NCI-H82 (cell line): ENCODE measurements at regions not wholly inside any gene's neighbourhood (a gene's known extent, or its start where the extent isn't known, plus 50 kb on each side); places are given as distances from the start of the nearest gene placed in this dataset.
A peak's percentile ranks its signal among the peaks of the same experiment; 100 is the strongest.
"Not testable (repeated sequence)": the region's sequence is repeated elsewhere in the genome, so short reads cannot be mapped to it uniquely, and the experiment has no call there.

Source experiments
- DNase-seq: peaks from one replicate; lab custom pipeline; 2025; lab: John Stamatoyannopoulos, UW

DNA sequence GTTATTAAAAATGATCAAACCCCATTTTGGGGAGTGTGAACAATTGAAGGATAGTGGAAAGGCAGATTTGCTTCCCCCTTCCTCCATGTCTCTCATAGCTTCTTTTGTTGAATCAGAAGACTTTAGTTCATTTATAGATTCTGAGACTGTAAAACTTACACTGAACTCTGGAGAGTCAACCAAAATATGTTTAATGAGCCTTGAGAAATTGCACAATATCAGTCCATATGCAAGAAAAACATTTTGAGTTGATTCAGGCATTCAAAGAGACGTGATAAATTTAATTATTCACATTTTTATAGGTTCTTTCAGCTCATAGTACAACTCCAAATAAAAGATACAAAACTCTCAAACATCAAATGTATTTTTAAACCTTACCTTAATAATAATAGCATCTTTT is 354.4 kb upstream of the SPRED2 start:
- DNase-seq = no peak

DNA sequence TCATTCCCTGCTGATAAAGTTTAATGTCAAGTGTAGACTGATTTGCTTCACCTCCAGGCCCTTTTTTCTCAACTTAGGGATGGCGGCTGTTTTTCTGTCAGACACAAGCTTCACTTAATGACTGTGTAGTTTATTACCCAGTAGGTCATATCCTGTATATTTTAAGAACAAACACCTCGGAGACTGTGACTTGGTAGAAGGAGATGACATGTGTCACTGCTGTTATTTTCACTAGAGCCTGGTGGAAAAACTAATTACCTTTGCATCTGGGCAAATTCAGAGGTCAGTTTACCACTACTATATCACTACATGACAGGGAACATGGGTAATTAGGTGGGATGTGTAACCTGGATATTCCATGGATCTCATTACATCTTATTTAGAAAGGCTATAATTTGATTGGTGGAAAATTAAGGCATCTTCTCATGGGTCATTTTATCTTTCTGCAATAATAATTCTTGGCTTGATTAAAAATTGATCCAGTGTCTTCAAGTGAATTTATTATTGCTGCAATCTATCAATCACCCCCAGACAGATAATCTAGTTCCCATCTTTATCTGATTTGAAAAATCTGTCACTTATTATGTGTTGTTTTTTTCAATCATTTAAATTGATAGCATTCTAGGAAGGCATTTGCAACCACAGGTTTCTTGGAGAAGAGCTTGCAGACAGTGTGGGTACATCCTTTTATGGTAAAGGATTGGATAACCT is 353.8 kb upstream of the SPRED2 start:
- no peak for DNase-seq

- DNase-seq = peak; percentile 67
Measured at GRCh38 chr2:65782996-65783650, 350.7 kb upstream of the SPRED2 start.

DNA sequence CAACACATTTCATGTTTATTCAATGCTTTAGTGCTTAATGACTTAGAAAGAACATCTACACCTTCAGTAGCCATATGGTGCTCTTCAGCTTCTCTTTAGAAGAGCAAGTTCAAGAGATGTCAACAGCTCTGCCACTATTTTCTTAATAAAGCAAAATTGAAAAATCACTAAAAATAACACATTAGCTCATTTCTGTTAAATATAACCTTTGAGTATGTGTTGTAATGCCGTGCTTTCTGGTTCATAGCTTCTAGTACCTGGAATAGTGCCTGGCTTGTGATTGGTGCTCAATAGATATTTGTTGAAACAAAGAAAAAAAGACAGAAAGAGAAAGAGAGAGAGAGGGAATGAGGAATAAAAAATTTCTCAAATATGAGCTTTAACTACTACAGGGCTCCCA is 349.8 kb upstream of the SPRED2 start:
- DNase-seq = no peak

- DNase-seq = no peak
Measured at GRCh38 chr2:65781756-65782155, 349.4 kb upstream of the SPRED2 start.

DNA sequence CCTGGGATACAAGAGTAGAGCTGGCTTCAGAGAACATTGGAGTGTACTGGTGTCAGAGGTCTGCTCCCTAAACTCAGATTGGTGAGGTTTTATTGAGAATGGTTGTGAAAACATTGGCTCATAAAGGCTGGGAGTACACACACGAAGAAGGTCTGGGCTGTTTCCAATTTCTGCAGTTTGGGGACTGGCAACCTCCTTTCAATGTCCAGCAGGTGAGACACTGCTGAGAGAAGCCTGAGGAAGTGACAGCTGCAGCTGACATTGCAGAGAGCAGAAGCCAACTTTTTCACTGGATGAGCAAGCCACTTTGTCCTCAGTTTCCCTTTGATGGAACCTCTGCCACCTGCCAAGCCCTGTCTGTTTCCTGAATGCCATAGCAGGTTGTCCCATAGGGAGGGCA is 346.6 kb upstream of the SPRED2 start:
- DNase-seq = no peak

GRCh38 chr2:65778137-65778536 is 345.7 kb upstream of the SPRED2 start:
- peak; percentile 49 for DNase-seq

GRCh38 chr2:65775839-65776238 is 343.4 kb upstream of the SPRED2 start:
- DNase-seq = no peak

DNA sequence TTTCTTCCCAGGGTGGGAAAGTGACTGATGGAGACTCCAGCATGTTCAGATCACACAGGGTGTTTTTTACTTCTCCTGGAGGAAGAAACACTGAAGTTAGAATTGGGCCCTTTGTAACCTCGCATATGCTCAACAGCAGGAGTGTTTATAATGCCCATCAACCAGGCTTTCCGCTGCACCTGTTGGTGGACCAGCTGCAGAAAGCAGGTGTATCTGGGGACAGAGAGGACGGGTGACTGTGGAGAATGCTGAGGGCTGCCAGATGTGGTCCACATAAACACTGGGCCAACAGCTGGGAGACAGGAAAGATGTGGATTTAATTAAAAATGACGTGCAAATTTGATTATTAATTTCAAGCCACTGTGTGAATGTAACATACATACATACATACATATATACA is 335.5 kb upstream of the SPRED2 start:
- DNase-seq = no peak

GRCh38 chr2:65766768-65767267 is 334.4 kb upstream of the SPRED2 start:
- DNase-seq = no peak

GRCh38 chr2:65765376-65765775 is 333.0 kb upstream of the SPRED2 start:
- DNase-seq = no peak

DNA sequence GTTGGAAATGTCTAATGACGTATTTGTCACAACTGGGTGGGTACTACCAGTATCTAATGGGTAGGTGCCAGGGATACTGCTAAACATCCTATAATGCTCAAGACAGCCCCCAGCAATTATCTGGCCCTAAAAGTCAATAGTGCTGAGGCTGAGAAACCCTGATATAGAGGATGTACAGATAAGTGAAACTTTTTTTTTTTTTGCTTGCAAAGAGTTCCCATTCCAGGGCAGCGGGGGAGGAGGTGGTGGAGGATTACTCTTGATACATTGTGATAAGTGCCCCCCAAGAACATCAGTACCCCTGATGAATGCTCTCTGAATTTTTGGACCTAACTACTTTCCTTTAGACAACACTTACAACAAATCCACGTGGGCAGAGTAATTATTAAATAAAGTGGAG is 329.7 kb upstream of the SPRED2 start:
- DNase-seq = no peak

DNA sequence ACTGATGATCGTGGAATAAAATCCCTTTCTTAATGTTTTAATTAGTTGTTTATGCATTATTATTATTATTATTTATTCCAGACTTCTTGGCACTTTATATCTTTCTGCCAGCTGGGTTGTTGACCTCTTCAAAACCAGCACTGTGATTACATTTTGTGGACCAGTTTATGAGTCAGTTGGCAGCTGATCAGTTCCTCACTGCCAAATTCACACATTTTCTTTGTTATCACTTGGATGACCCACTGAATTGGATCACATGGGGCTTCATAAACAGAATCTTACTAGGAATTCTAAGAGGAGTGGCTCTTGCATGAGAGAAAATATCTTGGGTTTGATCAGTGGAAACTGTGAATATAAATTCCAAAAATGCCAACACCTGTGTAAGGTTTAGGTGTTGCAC is 321.8 kb upstream of the SPRED2 start:
- DNase-seq = no peak

DNA sequence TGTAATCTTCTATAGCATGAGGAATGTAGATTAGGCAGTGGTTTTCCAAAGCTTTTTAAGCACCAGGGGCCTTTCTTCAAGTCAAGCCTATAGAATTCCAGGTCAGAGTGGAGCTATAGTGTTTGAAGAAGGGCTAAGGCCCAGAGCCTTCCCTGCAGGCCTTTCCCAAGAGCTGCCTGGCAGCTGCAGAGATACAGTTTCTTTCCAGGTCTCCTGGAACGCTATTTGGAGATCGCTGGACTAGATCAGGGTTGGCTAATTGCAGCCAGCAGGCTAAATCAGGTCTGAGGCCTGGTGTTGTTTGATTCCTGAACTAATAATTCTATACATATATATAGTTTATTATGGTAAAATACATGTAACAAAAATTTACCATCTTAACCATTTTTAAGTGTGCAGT is 319.0 kb upstream of the SPRED2 start:
- DNase-seq = no peak

- no peak for DNase-seq
Measured at GRCh38 chr2:65749545-65749944, 317.1 kb upstream of the SPRED2 start.

- not testable (repeated sequence) for DNase-seq
Measured at GRCh38 chr2:65747875-65748274, 315.5 kb upstream of the SPRED2 start.

GRCh38 chr2:65746931-65747675 is 314.7 kb upstream of the SPRED2 start:
- DNase-seq = no peak

DNA sequence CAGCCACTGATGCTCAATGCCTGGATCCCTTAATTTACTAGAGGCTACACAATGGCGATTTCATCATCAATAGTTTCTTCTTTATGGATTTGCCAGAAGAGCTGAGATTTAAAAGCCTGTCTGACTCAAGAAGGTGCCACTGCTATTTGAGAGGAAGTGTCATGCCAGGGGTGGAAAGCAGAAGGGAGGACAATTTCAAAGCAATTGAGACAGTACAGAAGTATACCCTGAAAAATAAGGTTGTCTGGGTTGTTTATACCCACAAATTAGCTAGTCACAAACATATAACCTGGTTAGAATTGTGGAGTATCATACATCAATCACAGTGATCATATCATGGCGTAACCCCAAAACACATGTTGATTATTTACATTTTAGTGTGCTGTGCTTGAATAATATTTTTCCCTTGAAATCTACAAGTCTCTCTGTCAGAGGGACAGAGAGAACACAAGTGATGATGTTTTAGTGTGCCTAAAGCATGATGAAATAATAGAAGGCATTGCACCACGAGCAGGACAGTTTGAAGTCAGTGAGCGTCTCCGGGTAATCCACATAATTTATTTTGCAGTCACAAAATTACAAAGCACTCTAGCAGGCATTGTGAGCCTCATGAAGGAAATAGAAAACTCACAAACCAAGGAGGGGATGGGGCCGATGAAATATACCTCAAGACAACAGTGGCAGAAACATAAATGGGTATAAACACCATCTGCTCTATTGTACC is 312.2 kb upstream of the SPRED2 start:
- no peak for DNase-seq

- no peak for DNase-seq
Measured at GRCh38 chr2:65742977-65743376, 310.6 kb upstream of the SPRED2 start.

- DNase-seq = no peak
Measured at GRCh38 chr2:65739927-65740326, 307.5 kb upstream of the SPRED2 start.

DNA sequence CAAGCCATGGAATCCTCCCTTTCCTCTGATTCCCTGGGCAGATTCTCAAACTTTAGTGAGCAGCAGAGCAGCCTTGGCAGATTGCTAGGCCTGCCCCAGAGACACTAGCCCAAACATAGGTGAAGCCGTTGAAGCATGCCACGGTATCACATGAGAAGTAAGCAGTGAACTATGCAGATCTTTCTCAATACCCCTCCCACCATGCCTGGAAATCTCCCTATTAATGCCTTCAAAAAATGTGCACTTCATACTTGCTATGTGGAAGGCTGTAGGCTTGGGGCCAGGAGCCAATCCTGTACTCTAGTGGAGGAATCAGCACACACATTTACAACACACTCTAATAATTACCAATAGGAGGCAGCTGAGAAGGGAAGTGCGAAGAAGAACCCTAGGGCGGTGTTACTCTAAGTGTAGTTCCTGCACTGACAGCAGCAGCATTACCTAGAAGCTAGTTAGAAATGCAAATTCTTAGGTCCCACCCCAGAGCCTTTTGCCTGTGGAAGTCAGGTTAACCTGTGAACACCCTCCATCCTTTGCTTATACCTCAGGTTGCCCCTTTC is 305.1 kb upstream of the SPRED2 start:
- DNase-seq = no peak

DNA sequence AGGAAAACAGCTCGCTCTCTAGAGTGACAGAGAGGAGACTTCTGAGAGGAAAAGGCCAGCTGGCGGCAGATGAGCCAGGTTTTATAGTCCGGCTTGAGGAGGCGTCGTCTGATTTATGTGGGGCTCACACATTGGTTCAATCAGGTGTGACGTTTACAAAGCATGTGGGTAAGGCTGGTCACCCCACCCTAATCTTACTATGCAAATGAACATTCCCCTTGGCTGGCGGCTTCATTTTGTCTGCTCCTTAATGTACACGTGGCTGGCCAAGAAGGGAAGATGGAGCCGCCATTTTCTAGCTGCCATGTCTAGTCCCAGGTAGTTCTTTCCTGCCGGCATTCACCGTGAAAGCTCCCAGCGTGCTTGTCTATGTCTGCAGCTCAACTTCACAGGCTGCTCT is 299.1 kb upstream of the SPRED2 start:
- DNase-seq = peak; percentile 38
